H1 (cell line): ENCODE measurements at regions not wholly inside any gene's neighbourhood (a gene's known extent, or its start where the extent isn't known, plus 50 kb on each side); places are given as distances from the start of the nearest gene placed in this dataset.

Experiments
- NRF1 ChIP-seq: IDR thresholded peaks from 2 replicates; pipeline ENCODE4 v1.6.1; 2011; ENCODE audit warnings: mild to moderate bottlenecking, low read depth, low read length, improper control_type of control experiment

DNA sequence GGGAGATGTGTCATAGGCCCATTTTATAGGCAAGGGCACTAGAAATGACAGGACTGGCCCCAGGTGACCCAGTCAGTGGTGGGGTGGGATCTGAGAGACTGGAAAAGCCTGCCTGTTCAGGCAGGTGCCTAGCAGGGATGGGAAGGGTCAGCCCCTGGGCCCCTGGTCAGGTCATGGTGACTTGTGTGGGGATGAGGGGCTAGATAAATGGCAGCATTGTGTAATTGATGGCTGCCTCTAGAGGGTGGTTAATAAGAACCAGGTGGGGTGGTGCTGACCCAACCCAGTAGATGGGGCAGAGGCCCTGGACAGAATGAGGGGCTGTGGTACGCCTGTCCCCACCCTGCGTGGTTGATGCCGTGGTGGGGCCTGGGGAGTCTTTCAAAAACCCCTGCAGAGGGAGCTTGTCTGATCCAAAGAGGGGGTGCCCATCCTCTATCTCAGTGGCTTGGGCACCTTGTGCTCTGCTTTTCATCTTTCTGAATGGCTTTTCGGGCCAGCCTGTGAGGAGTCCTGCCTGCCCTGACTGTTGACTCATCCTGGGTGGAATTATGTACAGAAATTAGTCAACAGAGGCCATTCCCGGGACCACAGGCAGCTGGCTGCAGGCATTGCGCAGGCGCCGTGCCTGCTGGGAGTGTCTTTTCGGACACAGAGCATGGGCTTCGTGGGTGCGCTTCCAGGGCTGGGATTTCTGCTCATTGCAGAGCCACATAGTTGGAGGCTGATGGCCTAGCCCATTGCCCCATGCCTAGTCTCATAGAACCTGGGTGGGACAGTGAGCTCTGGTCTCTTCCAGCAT, 93.6 kb upstream of the PITX1 start (continued):
- TF ChIP-seq NRF1: no peak
- TF ChIP-seq, all 59 proteins: peak for 0
